HG02943 (cell line): ENCODE measurements at regions not wholly inside any gene's neighbourhood (a gene's known extent, or its start where the extent isn't known, plus 50 kb on each side); places are given as distances from the start of the nearest gene placed in this dataset.
"Not testable (repeated sequence)": the region's sequence is repeated elsewhere in the genome, so short reads cannot be mapped to it uniquely, and the experiment has no call there.

Experiments used
- ATAC-seq: cut with Tn5 transposase; IDR thresholded peaks from one replicate; pipeline ENCODE4 v1.9.1; 2021; ENCODE audit warnings: mild to moderate bottlenecking, low read depth, moderate library complexity; ENCODE audit not compliant: unreplicated experiment

GRCh38 chr5:143638654-143639053, 173.3 kb upstream of the HMHB1 start:
- no peak for ATAC-seq

- no peak for ATAC-seq
Measured at GRCh38 chr5:143636931-143637528, 174.9 kb upstream of the HMHB1 start.

GRCh38 chr5:143635888-143636287, 176.1 kb upstream of the HMHB1 start:
- ATAC-seq: no peak

GRCh38 chr5:143635146-143635752, 176.7 kb upstream of the HMHB1 start:
- no peak for ATAC-seq

- ATAC-seq: no peak
Measured at GRCh38 chr5:143634689-143635088, 177.3 kb upstream of the HMHB1 start.

- no peak for ATAC-seq
Measured at GRCh38 chr5:143629871-143630659, 181.9 kb upstream of the HMHB1 start.

GRCh38 chr5:143625048-143625447, 186.9 kb upstream of the HMHB1 start:
- ATAC-seq: not testable (repeated sequence)

- ATAC-seq: no peak
Measured at GRCh38 chr5:143624465-143624864, 187.5 kb upstream of the HMHB1 start.

- ATAC-seq: no peak
Measured at GRCh38 chr5:143619040-143619439, 192.9 kb upstream of the HMHB1 start.

- ATAC-seq: no peak
Measured at GRCh38 chr5:143618141-143618540, 193.8 kb upstream of the HMHB1 start.

GRCh38 chr5:143614831-143615230, 197.1 kb upstream of the HMHB1 start:
- no peak for ATAC-seq

- no peak for ATAC-seq
Measured at GRCh38 chr5:143613329-143613728, 198.6 kb upstream of the HMHB1 start.

- no peak for ATAC-seq
Measured at GRCh38 chr5:143610946-143611345, 201.0 kb upstream of the HMHB1 start.

- no peak for ATAC-seq
Measured at GRCh38 chr5:143606043-143606752, 202.7 kb upstream of the NR3C1 start.

- no peak for ATAC-seq
Measured at GRCh38 chr5:143605403-143606005, 202.0 kb upstream of the NR3C1 start.

- no peak for ATAC-seq
Measured at GRCh38 chr5:143601917-143602333, 198.4 kb upstream of the NR3C1 start.

- no peak for ATAC-seq
Measured at GRCh38 chr5:143601357-143601756, 197.9 kb upstream of the NR3C1 start.

GRCh38 chr5:143600396-143601075, 197.1 kb upstream of the NR3C1 start:
- ATAC-seq: no peak

- no peak for ATAC-seq
Measured at GRCh38 chr5:143599474-143599873, 196.0 kb upstream of the NR3C1 start.

GRCh38 chr5:143596824-143597223, 193.3 kb upstream of the NR3C1 start:
- ATAC-seq: no peak
